WTC11 (cell line): ENCODE measurements at regions not wholly inside any gene's neighbourhood (a gene's known extent, or its start where the extent isn't known, plus 50 kb on each side); places are given as distances from the start of the nearest gene placed in this dataset.

Source experiments
- ATF6 ChIP-seq: sonication (generic); formaldehyde crosslinking; IDR thresholded peaks from 2 replicates; pipeline ENCODE4 v1.8.1; 2023; ENCODE audit warnings: mild to moderate bottlenecking, missing genetic modification reagents
- CBFB ChIP-seq: sonication (generic); formaldehyde crosslinking; IDR thresholded peaks from 2 replicates; pipeline ENCODE4 v1.8.1; 2022; ENCODE audit warnings: mild to moderate bottlenecking, low read depth, missing genetic modification reagents
- FOXP1 ChIP-seq: sonication (generic); formaldehyde crosslinking; IDR thresholded peaks from 2 replicates; pipeline ENCODE4 v1.8.0; 2022; ENCODE audit warnings: missing genetic modification reagents, mild to moderate bottlenecking, moderate library complexity, borderline replicate concordance
- MAX ChIP-seq: sonication (generic); formaldehyde crosslinking; IDR thresholded peaks from 2 replicates; pipeline ENCODE4 v1.8.0; 2022; ENCODE audit warnings: mild to moderate bottlenecking, missing genetic modification reagents
- NFE2L1 ChIP-seq: sonication (generic); formaldehyde crosslinking; IDR thresholded peaks from 2 replicates; pipeline ENCODE4 v1.8.1; 2023; ENCODE audit warnings: missing genetic modification reagents
- NR3C1 ChIP-seq: sonication (generic); formaldehyde crosslinking; conservative IDR thresholded peaks from 2 replicates; pipeline ENCODE4 v1.8.1; 2023; ENCODE audit warnings: low read depth, mild to moderate bottlenecking, missing genetic modification reagents
- SMAD3 ChIP-seq: sonication (generic); formaldehyde crosslinking; IDR thresholded peaks from 2 replicates; pipeline ENCODE4 v1.8.0; 2022; ENCODE audit warnings: missing genetic modification reagents, mild to moderate bottlenecking, borderline replicate concordance
- TEAD4 ChIP-seq: sonication (generic); formaldehyde crosslinking; IDR thresholded peaks from 2 replicates; pipeline ENCODE4 v1.8.0; 2022; ENCODE audit warnings: mild to moderate bottlenecking, missing genetic modification reagents
- USF2 ChIP-seq: sonication (generic); formaldehyde crosslinking; IDR thresholded peaks from 2 replicates; pipeline ENCODE4 v1.8.1; 2023; ENCODE audit warnings: mild to moderate bottlenecking, missing genetic modification reagents, moderate library complexity
- ZNF232 ChIP-seq: sonication (generic); formaldehyde crosslinking; IDR thresholded peaks from 2 replicates; pipeline ENCODE4 v1.8.0; 2022; ENCODE audit warnings: mild to moderate bottlenecking, missing genetic modification reagents
- TF ChIP-seq, protein P1 (sequence below): fragments of 200-600 bp; IDR thresholded peaks from 2 replicates; pipeline ENCODE4 v1.8.0; 2022; ENCODE audit warnings: antibody characterized with exemption
- TF ChIP-seq, protein P2 (sequence below): sonication (generic); formaldehyde crosslinking; IDR thresholded peaks from 2 replicates; pipeline ENCODE4 v1.8.1; 2022; ENCODE audit warnings: low read depth, mild to moderate bottlenecking, moderate library complexity, missing genetic modification reagents, borderline replicate concordance

DNA sequence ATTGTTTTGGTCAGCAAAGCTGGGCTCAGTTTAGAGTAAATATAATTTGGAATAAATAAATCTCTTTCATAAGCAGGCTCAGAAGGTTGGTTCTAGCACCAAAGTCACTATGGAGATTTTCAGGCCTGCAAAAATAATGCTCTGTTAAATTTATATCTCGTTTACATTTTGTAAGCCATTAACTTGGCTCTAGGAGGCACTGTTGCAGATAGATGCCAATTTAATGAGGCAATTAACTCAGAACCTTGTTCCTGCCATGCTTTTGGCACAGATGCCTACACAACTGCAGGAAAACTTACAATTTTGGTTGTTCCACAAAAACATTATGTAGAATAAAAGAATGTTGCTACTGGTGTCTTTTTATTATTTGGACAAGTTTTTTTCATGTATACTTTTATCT lies 428.1 kb downstream of the FLRT2 start:
- TF ChIP-seq TEAD4 (CRISPR knock-in tag) (no peak), SMAD3 (CRISPR knock-in tag) (no peak), NFE2L1 (CRISPR knock-in tag) (no peak), ZNF232 (CRISPR knock-in tag) (no peak), ATF6 (CRISPR knock-in tag) (no peak), FOXP1 (CRISPR knock-in tag) (no peak), MAX (CRISPR knock-in tag) (no peak), USF2 (CRISPR knock-in tag) (no peak), NR3C1 (no peak), CBFB (CRISPR knock-in tag) (no peak)
- TF ChIP-seq, protein P1, sequence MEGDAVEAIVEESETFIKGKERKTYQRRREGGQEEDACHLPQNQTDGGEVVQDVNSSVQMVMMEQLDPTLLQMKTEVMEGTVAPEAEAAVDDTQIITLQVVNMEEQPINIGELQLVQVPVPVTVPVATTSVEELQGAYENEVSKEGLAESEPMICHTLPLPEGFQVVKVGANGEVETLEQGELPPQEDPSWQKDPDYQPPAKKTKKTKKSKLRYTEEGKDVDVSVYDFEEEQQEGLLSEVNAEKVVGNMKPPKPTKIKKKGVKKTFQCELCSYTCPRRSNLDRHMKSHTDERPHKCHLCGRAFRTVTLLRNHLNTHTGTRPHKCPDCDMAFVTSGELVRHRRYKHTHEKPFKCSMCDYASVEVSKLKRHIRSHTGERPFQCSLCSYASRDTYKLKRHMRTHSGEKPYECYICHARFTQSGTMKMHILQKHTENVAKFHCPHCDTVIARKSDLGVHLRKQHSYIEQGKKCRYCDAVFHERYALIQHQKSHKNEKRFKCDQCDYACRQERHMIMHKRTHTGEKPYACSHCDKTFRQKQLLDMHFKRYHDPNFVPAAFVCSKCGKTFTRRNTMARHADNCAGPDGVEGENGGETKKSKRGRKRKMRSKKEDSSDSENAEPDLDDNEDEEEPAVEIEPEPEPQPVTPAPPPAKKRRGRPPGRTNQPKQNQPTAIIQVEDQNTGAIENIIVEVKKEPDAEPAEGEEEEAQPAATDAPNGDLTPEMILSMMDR: no peak
- TF ChIP-seq, protein P2, sequence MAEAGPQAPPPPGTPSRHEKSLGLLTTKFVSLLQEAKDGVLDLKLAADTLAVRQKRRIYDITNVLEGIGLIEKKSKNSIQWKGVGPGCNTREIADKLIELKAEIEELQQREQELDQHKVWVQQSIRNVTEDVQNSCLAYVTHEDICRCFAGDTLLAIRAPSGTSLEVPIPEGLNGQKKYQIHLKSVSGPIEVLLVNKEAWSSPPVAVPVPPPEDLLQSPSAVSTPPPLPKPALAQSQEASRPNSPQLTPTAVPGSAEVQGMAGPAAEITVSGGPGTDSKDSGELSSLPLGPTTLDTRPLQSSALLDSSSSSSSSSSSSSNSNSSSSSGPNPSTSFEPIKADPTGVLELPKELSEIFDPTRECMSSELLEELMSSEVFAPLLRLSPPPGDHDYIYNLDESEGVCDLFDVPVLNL (CRISPR knock-in tag): no peak
